ENCODE measurements at regions not wholly inside any gene's neighbourhood (a gene's known extent, or its start where the extent isn't known, plus 50 kb on each side); places are given as distances from the start of the nearest gene placed in this dataset.

GRCh38 chr9:108709997-108710396 is 145.8 kb downstream of the ACTL7B start:
- no peak for TF ChIP-seq POLR2A (IDR thresholded peaks at IDR 0.05)
- TF ChIP-seq CTCF (IDR thresholded peaks at IDR 0.05), result no peak
- TF ChIP-seq POLR2AphosphoS5 (IDR thresholded peaks at IDR 0.05), result no peak
- no peak for TF ChIP-seq EP300 (IDR thresholded peaks at IDR 0.05)
